Adrenal gland (tissue), 9 donors: ENCODE measurements at regions not wholly inside any gene's neighbourhood (a gene's known extent, or its start where the extent isn't known, plus 50 kb on each side); places are given as distances from the start of the nearest gene placed in this dataset.
"Not testable (repeated sequence)": the region's sequence is repeated elsewhere in the genome, so short reads cannot be mapped to it uniquely, and the experiment has no call there.

Experiments used
- DNase-seq, 7 donors: peaks; one replicate each; pipeline ENCODE4 v3.0.0-alpha.2; 2019 to 2020
- H3K27ac ChIP-seq, 5 donors: fragments of 200-600 bp; sonication (generic) in 4 of 5; 1 replicate in 3 of 5; 2 replicates in 2 of 5; pipeline versions ENCODE4 v1.5.1 to v1.8.0; 2016 to 2020; ENCODE audit warnings: mild to moderate bottlenecking in 1 of 5
- H3K27me3 ChIP-seq: fragments of 200-600 bp; 2 replicates; pipeline ENCODE4 v1.8.0; 2021
- H3K36me3 ChIP-seq, 2 donors: fragments of 200-600 bp; replicated peaks in 1 of 2; 1 replicate in 1 of 2; 2 replicates in 1 of 2; pipeline versions ENCODE4 v1.5.1 to v1.8.0; 2018 to 2022
- H3K4me1 ChIP-seq, 2 donors: fragments of 200-600 bp; replicated peaks in 1 of 2; 1 replicate in 1 of 2; 2 replicates in 1 of 2; pipeline versions ENCODE4 v1.5.1 to v1.8.0; 2018 to 2021
- H3K4me3 ChIP-seq, 4 donors: fragments of 200-600 bp; sonication (generic) in 3 of 4; one replicate each; pipeline ENCODE4 v1.5.1; 2016 to 2018
- H3K9me3 ChIP-seq, 3 donors: fragments of 200-600 bp; sonication (generic) in 1 of 3; replicated peaks in 1 of 3; 1 replicate in 2 of 3; 2 replicates in 1 of 3; pipeline versions ENCODE4 v1.5.1 to v1.8.0; 2016 to 2021
- POLR2A ChIP-seq, 2 donors: fragments of 450-650 bp; IDR thresholded peaks; one replicate each; pipeline ENCODE4 v1.6.1; 2017; ENCODE audit warnings: antibody characterized with exemption in 2 of 2, mild to moderate bottlenecking in 2 of 2, moderate library complexity in 1 of 2
- WGBS, 4 donors: extraction: QIAGEN DNeasy Blood & Tissue Kit in 2 of 4; methylation state at CpG; one replicate each; pipeline versions ENCODE4 v1.1.5 to v1.1.7; 2013 to 2017; 5-methylcytosine and 5-hydroxymethylcytosine counted together
- intact Hi-C, 2 donors: fragments of 100-400 bp; cut with DNase I; formaldehyde crosslinking; loops; one replicate each; pipeline versions ENCODE4 v1.14.1 to v1.15.0; 2022 to 2023
- TF ChIP-seq, protein P1 (sequence below), 6 experiments: fragments of 450-650 bp in 4 of 6; fragments of 200-600 bp in 2 of 6; sonication (generic) in 1 of 6; IDR thresholded peaks; 1 replicate in 5 of 6; 2 replicates in 1 of 6; pipeline versions ENCODE4 v1.5.1 to v1.8.0; 2016 to 2021; ENCODE audit warnings: antibody characterized with exemption in 6 of 6, mild to moderate bottlenecking in 2 of 6, moderate library complexity in 1 of 6
- donor health status: healthy with polysubstance abuse.
- donor health status: Bipolar disorder and iron deficiency.
- donor health status: DM: yes; HTN: yes; CAD: no.
- donor health status: DM: no; HTN: no; CAD: no.
- donor health status: DM: no; HTN: no; CAD: no.

DNA sequence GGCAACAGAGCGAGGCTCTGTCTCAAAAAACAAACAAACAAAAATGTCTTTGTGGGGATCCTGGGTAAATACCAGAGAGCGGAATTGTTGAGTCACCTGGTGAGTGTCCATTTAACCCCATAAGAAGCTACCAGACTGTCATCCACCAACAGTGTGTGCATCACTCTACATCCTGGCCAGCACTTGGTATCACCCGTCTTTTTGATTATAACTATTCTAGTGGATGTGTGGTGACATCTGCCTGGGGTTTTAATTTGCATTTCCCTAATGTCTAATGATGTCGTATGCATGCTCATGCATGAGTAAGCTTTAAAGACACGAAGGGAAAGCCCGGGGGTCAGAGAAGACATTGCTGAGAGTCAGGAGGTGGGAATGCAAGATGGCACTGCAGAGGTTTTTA lies 126.7 kb upstream of the MRI1 start:
- H3K36me3 ChIP-seq = no peaks in the 10 kb centered on the region
- no peaks in the 10 kb centered on the region for H3K9me3 ChIP-seq
- WGBS, 4 donors = 78 to 86% (median 79%) methylated on average over 6 of the region's 6 CpGs
- H3K27ac ChIP-seq = no peak overlapping the region
- no peak overlapping the region for H3K4me3 ChIP-seq
- intact Hi-C loops = no loop called here
- TF ChIP-seq POLR2A (IDR thresholded peaks at IDR 0.05) = no peak
- TF ChIP-seq, protein P1, sequence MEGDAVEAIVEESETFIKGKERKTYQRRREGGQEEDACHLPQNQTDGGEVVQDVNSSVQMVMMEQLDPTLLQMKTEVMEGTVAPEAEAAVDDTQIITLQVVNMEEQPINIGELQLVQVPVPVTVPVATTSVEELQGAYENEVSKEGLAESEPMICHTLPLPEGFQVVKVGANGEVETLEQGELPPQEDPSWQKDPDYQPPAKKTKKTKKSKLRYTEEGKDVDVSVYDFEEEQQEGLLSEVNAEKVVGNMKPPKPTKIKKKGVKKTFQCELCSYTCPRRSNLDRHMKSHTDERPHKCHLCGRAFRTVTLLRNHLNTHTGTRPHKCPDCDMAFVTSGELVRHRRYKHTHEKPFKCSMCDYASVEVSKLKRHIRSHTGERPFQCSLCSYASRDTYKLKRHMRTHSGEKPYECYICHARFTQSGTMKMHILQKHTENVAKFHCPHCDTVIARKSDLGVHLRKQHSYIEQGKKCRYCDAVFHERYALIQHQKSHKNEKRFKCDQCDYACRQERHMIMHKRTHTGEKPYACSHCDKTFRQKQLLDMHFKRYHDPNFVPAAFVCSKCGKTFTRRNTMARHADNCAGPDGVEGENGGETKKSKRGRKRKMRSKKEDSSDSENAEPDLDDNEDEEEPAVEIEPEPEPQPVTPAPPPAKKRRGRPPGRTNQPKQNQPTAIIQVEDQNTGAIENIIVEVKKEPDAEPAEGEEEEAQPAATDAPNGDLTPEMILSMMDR (IDR thresholded peaks at IDR 0.05) = no peak
- H3K27me3 ChIP-seq = no peaks in the 10 kb centered on the region
- H3K4me1 ChIP-seq = no peaks in the 10 kb centered on the region
- no peak for DNase-seq

DNA sequence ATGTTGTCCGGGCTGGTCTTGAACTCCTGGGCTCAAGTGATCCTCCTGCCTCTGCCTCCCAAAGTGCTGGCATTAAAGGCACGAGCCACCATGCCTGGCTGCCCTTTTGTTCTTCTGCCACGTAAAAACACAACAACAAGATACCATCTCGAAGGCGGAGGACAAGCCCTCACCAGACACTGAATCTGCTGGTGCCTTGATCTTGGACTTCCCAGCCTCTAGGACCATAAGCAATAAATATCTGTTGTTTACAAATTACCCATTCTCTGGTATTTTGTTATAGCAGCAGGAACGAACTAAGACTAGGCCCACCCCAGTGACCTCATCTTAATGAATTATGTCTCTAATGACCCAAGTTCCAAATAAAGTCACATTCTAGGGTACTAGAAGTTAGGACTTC lies 128.4 kb upstream of the CACNA1A start:
- H3K9me3 ChIP-seq = no peaks in the 10 kb centered on the region
- H3K27me3 ChIP-seq = no peaks in the 10 kb centered on the region
- intact Hi-C loops = no loop called here
- no peaks in the 10 kb centered on the region for H3K4me1 ChIP-seq
- no peak overlapping the region for H3K27ac ChIP-seq
- no peak overlapping the region for H3K4me3 ChIP-seq
- no peak for TF ChIP-seq POLR2A (IDR thresholded peaks at IDR 0.05)
- TF ChIP-seq, protein P1 (IDR thresholded peaks at IDR 0.05) = no peak
- DNase-seq = no peak
- no peaks in the 10 kb centered on the region for H3K36me3 ChIP-seq
- 74 to 78% (median 77%) methylated on average over 6 of the region's 6 CpGs for WGBS, 4 donors

DNA sequence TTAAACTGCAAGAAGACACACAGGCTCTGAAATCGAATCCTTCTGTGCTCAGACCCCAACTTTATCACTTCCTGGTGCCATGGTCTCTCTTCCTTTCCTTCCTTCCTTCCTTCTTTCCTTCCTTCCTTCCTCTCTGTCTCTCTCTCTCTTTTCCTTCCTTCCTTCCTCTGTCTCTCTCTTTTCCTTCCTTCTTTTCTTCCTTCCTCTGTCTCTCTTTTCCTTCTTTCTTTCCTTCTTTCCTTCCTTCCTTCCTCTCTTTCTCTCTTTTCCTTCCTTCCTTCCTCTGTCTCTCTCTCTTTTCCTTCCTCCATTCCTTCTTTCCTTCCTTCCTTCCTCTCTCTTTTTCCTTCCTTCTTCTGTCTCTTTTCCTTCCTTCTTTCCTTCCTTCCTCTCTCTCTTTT lies 127.2 kb upstream of the CACNA1A start:
- Histone ChIP-seq H3K4me1 (no peaks in the 10 kb centered on the region), H3K27ac (no peak overlapping the region), H3K4me3 (no peak overlapping the region), H3K9me3 (no peaks in the 10 kb centered on the region), H3K27me3 (peaks cover 4% of the 10 kb centered on the region), H3K36me3 (no peaks in the 10 kb centered on the region)
- WGBS, 4 donors = 65 to 71% (median 68%) methylated on average over 1 of the region's 1 CpG
- no peak for DNase-seq
- no peak for TF ChIP-seq POLR2A (IDR thresholded peaks at IDR 0.05)
- TF ChIP-seq, protein P1 (IDR thresholded peaks at IDR 0.05) = no peak
- intact Hi-C loops = no loop called here

DNA sequence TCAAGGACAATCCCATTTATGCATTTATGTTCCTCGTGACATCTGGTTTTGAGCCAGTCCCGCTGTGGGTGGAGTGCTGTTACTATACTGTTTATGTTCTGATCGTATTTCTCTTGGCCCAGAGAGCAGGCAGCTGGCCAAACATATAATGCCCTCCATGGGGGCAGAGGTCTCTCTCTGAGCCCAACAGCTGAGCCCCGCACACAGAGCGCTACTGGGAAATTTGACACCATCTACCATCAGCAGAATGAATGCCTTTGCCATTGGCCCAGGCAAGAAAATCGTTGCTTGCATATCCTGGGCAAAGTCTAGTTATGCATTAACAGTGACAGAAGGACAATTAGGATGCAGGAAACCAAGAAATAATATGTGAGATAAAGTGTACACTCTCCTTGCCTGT lies 126.8 kb upstream of the CACNA1A start:
- H3K4me3 ChIP-seq = no peak overlapping the region
- intact Hi-C loops = no loop called here
- DNase-seq = no peak
- no peak overlapping the region for H3K27ac ChIP-seq
- no peaks in the 10 kb centered on the region for H3K4me1 ChIP-seq
- H3K9me3 ChIP-seq = no peaks in the 10 kb centered on the region
- peaks cover 4% of the 10 kb centered on the region for H3K27me3 ChIP-seq
- TF ChIP-seq, protein P1 (IDR thresholded peaks at IDR 0.05) = no peak
- TF ChIP-seq POLR2A (IDR thresholded peaks at IDR 0.05) = no peak
- 12 to 16% (median 15%) methylated on average over 6 of the region's 6 CpGs for WGBS, 4 donors
- no peaks in the 10 kb centered on the region for H3K36me3 ChIP-seq

DNA sequence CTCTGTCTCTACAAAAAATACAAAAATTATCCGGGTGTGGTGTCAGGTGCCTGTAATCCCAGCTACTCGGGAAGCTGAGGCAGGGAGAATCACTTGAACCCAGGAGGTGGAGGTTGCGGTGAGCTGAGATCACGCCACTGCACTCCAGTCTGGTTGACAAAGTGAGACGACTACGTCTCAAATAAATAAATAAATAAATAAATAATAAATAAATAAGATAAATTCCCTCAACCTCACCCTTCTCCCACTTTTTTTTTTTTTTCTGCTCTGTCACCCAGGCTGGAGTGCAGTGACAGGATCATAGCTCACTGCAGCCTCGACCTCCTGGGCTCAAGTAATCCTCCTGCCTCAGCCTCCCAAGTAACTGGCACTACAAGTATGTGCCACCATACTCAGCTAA lies 125.9 kb upstream of the CACNA1A start:
- WGBS, 4 donors = 80 to 93% (median 82%) methylated on average over 7 of the region's 7 CpGs
- H3K9me3 ChIP-seq, H3K4me3 ChIP-seq, DNase-seq, H3K27ac ChIP-seq, H3K36me3 ChIP-seq, intact Hi-C loops, H3K4me1 ChIP-seq, H3K27me3 ChIP-seq: not testable (repeated sequence)
